IMR-90 (cell line): ENCODE measurements at regions not wholly inside any gene's neighbourhood (a gene's known extent, or its start where the extent isn't known, plus 50 kb on each side); places are given as distances from the start of the nearest gene placed in this dataset.

Experiments used
- ATAC-seq: fragments of 200-7000 bp; cut with Tn5 transposase; 2 replicates; pipeline ENCODE4 v1.9.1; 2020; ENCODE audit warnings: low read depth, mild to moderate bottlenecking, moderate library complexity
- BruUV-seq: library from RNA; stranded (reverse); fragments of 400-500 nt; replicated peaks from 2 replicates; lab custom pipeline; 2021; lab: Mats Ljungman, UMichigan
- CTCF ChIA-PET: fragments of 300-600 bp; formaldehyde crosslinking; extraction: SDS; loops from one replicate; lab custom pipeline; 2021; ENCODE audit warnings: antibody characterized with exemption; lab: Yijun Ruan, JAX
- POLR2A ChIA-PET: fragments of 300-600 bp; sonication (Branson Sonifier 250); formaldehyde crosslinking; loops from one replicate; lab custom pipeline; 2022; ENCODE audit warnings: antibody characterized with exemption; ENCODE audit not compliant: unreplicated experiment; lab: Charles Lee
- DNase-seq: peaks from one replicate; pipeline ENCODE4 v3.0.0; 2013
- H2AFZ ChIP-seq: replicated peaks from 2 replicates; pipeline ENCODE3; 2013; ENCODE audit warnings: low read length, mild to moderate bottlenecking; ENCODE audit not compliant: poor library complexity
- H2AK5ac ChIP-seq: 2 replicates; pipeline ENCODE4 v1.6.1; 2013; ENCODE audit warnings: low read depth, low read length, inconsistent platforms
- H2AK9ac ChIP-seq: replicated peaks from 2 replicates; pipeline ENCODE3; 2013; ENCODE audit warnings: mild to moderate bottlenecking, low read depth, low read length, moderate library complexity; ENCODE audit not compliant: poor library complexity
- H2BK120ac ChIP-seq: 2 replicates; pipeline ENCODE4 v1.6.1; 2013; ENCODE audit warnings: low read depth, low read length, inconsistent platforms
- H2BK15ac ChIP-seq: 3 replicates; pipeline ENCODE4 v1.6.1; 2013; ENCODE audit warnings: low read depth, low read length, inconsistent platforms
- H2BK20ac ChIP-seq: 2 replicates; pipeline ENCODE4 v1.6.1; 2013; ENCODE audit warnings: low read depth, mild to moderate bottlenecking, inconsistent platforms, low read length, moderate library complexity
- H2BK5ac ChIP-seq: 2 replicates; pipeline ENCODE4 v1.6.1; 2013; ENCODE audit warnings: mild to moderate bottlenecking, low read depth, low read length, inconsistent platforms; ENCODE audit not compliant: poor library complexity, severe bottlenecking
- H3K14ac ChIP-seq: replicated peaks from 2 replicates; pipeline ENCODE4 v1.6.1; 2013; ENCODE audit warnings: low read depth, low read length, inconsistent platforms
- H3K18ac ChIP-seq: 2 replicates; pipeline ENCODE4 v1.6.1; 2013; ENCODE audit warnings: low read depth, low read length, control low read depth
- H3K23ac ChIP-seq: 2 replicates; pipeline ENCODE4 v1.6.1; 2013; ENCODE audit warnings: low read depth, low read length, inconsistent platforms
- H3K27ac ChIP-seq: 2 replicates; pipeline ENCODE4 v1.5.1; 2013; ENCODE audit warnings: mild to moderate bottlenecking, control low read depth, low read length; ENCODE audit not compliant: insufficient read depth
- H3K27me3 ChIP-seq: 2 replicates; pipeline ENCODE4 v1.6.1; 2013; ENCODE audit warnings: low read length; ENCODE audit not compliant: control insufficient read depth, insufficient read depth
- H3K36me3 ChIP-seq: 2 replicates; pipeline ENCODE4 v1.6.1; 2013; ENCODE audit warnings: low read length, mixed read lengths; ENCODE audit not compliant: control insufficient read depth, insufficient read depth
- H3K4ac ChIP-seq: 2 replicates; pipeline ENCODE4 v1.6.1; 2013; ENCODE audit warnings: low read depth, low read length, inconsistent platforms
- H3K4me1 ChIP-seq: 2 replicates; pipeline ENCODE4 v1.6.1; 2013; ENCODE audit warnings: low read length, mixed read lengths; ENCODE audit not compliant: control insufficient read depth, insufficient read depth
- H3K4me2 ChIP-seq: 2 replicates; pipeline ENCODE4 v1.6.1; 2013; ENCODE audit warnings: low read depth, mild to moderate bottlenecking, control low read depth, low read length, moderate library complexity
- H3K4me3 ChIP-seq: 2 replicates; pipeline ENCODE4 v1.5.1; 2013; ENCODE audit warnings: low read depth, mild to moderate bottlenecking, control low read depth, low read length, moderate library complexity; ENCODE audit not compliant: insufficient read depth
- H3K56ac ChIP-seq: 2 replicates; pipeline ENCODE4 v1.6.1; 2013; ENCODE audit warnings: low read length, inconsistent platforms; ENCODE audit not compliant: insufficient read depth; ENCODE audit errors: extremely low read depth
- H3K79me1 ChIP-seq, 2 experiments: 2 replicates each; pipeline ENCODE4 v1.6.1; 2013; ENCODE audit warnings: low read length in 2 of 2, inconsistent platforms in 1 of 2, low read depth in 1 of 2
- H3K9ac ChIP-seq: 2 replicates; pipeline ENCODE4 v1.6.1; 2013; ENCODE audit warnings: low read depth, low read length, control low read depth
- H3K9me1 ChIP-seq: 2 replicates; pipeline ENCODE4 v1.6.1; 2013; ENCODE audit warnings: low read length, inconsistent platforms; ENCODE audit not compliant: insufficient read depth
- H3K9me3 ChIP-seq: 2 replicates; pipeline ENCODE4 v1.6.1; 2013; ENCODE audit warnings: low read length; ENCODE audit not compliant: control insufficient read depth, insufficient read depth
- H4K20me1 ChIP-seq: 2 replicates; pipeline ENCODE4 v1.6.1; 2013; ENCODE audit warnings: low read length, inconsistent platforms; ENCODE audit not compliant: insufficient read depth
- H4K5ac ChIP-seq: 2 replicates; pipeline ENCODE4 v1.6.1; 2013; ENCODE audit warnings: mild to moderate bottlenecking, low read depth, low read length, control low read depth
- H4K8ac ChIP-seq, 2 experiments: 2 replicates each; pipeline ENCODE4 v1.6.1; 2013; ENCODE audit warnings: low read depth in 2 of 2, low read length in 2 of 2, control low read depth in 1 of 2, inconsistent platforms in 1 of 2
- H4K91ac ChIP-seq: 2 replicates; pipeline ENCODE4 v1.6.1; 2013; ENCODE audit warnings: low read depth, low read length, inconsistent platforms; ENCODE audit not compliant: insufficient read depth
- CHD1 ChIP-seq: IDR thresholded peaks from 2 replicates; pipeline ENCODE4 v1.6.1; 2012; ENCODE audit warnings: low read depth, low read length, improper control_type of control experiment
- FOS ChIP-seq: fragments of 150-350 bp; IDR thresholded peaks from 2 replicates; pipeline ENCODE4 v1.6.1; 2016; ENCODE audit warnings: low read depth, low read length
- MAFK ChIP-seq: IDR thresholded peaks from 2 replicates; pipeline ENCODE4 v1.6.1; 2012; ENCODE audit warnings: low read depth, low read length, improper control_type of control experiment
- MAZ ChIP-seq: IDR thresholded peaks from 2 replicates; pipeline ENCODE4 v1.6.1; 2012; ENCODE audit warnings: low read depth, mild to moderate bottlenecking, low read length, improper control_type of control experiment, moderate library complexity, borderline replicate concordance
- MXI1 ChIP-seq: IDR thresholded peaks from 2 replicates; pipeline ENCODE4 v1.6.1; 2012; ENCODE audit warnings: low read depth, mild to moderate bottlenecking, low read length, moderate library complexity, borderline replicate concordance
- NFE2L2 ChIP-seq: fragments of 150-350 bp; IDR thresholded peaks from 2 replicates; pipeline ENCODE4 v1.6.1; 2016; ENCODE audit warnings: low read depth, mild to moderate bottlenecking, low read length
- RAD21 ChIP-seq: IDR thresholded peaks from 2 replicates; pipeline ENCODE4 v1.6.1; 2012; ENCODE audit warnings: low read length, improper control_type of control experiment
- RCOR1 ChIP-seq: IDR thresholded peaks from 2 replicates; pipeline ENCODE4 v1.6.1; 2012; ENCODE audit warnings: mild to moderate bottlenecking, low read length, improper control_type of control experiment; ENCODE audit not compliant: insufficient replicate concordance
- RFX5 ChIP-seq: IDR thresholded peaks from 2 replicates; pipeline ENCODE4 v1.8.0; 2012; ENCODE audit warnings: low read depth, mild to moderate bottlenecking, low read length, moderate library complexity
- WGBS, 2 experiments: methylation state at CpG; one replicate each; pipeline versions ENCODE4 v1.1.5 to v1.1.7; 2013; ENCODE audit warnings: missing lambda C conversion rate in 2 of 2; ENCODE audit not compliant: insufficient read length in 1 of 2; ENCODE audit errors: extremely low coverage in 2 of 2; 5-methylcytosine and 5-hydroxymethylcytosine counted together
- dilution Hi-C: fragments of 300-500 bp; cut with HindIII; formaldehyde crosslinking; loops from one replicate; pipeline ENCODE4 v1.14.3; 2018; ENCODE audit warnings: low sequenced_read_pairs; ENCODE audit not compliant: unreplicated experiment
- in situ Hi-C: fragments of 300-500 bp; cut with MboI; formaldehyde crosslinking; loops from 3 replicates; pipeline ENCODE4 v1.14.3; 2019; ENCODE audit warnings: low sequenced_read_pairs, inconsistent platforms, mixed read lengths
- intact Hi-C: fragments of 100-400 bp; cut with micrococcal nuclease; formaldehyde crosslinking; loops from 2 replicates; pipeline ENCODE4 v1.10.0; 2022
- TF ChIP-seq, protein P1 (sequence below): conservative IDR thresholded peaks from 2 replicates; pipeline ENCODE4 v1.5.1; 2012; ENCODE audit warnings: mild to moderate bottlenecking, low read depth, low read length, improper control_type of control experiment
- TF ChIP-seq, protein P2 (sequence below): fragments of 150-350 bp; IDR thresholded peaks from 2 replicates; pipeline ENCODE4 v1.6.1; 2016; ENCODE audit warnings: low read depth, mild to moderate bottlenecking, low read length, moderate library complexity, borderline replicate concordance
- TF ChIP-seq, protein P3 (sequence below): fragments of 150-350 bp; IDR thresholded peaks from 2 replicates; pipeline ENCODE4 v1.6.1; 2017; ENCODE audit warnings: mild to moderate bottlenecking, antibody characterized with exemption, low read length, low read depth

DNA sequence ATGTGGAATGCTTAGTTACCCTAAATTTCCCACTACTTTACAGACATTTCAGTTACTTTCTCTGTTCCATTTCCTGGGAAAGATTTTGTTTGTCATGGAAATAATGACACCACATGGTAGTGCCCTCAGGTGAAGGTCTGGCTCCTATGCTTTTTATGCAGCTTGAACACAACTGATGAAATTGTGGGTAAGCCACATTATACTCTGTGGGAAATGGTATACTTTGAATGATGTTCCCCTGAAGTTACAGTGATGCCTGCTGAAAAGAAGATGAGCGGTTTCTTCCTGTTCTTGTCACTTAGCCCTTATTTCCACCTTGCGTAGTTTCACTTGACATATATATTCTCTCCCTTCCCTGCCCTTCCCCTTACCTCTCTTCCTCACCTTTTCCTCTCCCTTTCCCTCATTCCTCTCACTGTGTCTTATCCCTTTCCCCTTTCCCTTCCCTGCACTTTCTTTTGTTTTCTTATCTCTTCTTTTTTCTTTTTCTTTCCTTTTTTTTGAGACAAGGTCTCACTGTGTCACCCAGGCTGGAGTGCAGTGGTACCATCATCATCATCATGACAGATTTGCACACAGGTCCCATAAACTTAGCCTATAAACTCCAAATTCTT, 280.8 kb upstream of the IL12B start:
- Histone ChIP-seq H3K9ac (no peak overlapping the region), H3K4me3 (no peak overlapping the region), H2BK20ac (no peak overlapping the region), H3K23ac (no peak overlapping the region), H2AK9ac (no peak overlapping the region), H2BK120ac (no peak overlapping the region), H4K8ac (no peak overlapping the region), H4K5ac (no peak overlapping the region), H3K56ac (no peak overlapping the region), H3K18ac (no peak overlapping the region), H2AFZ (no peak overlapping the region), H3K27ac (no peak overlapping the region), H3K27me3 (peaks cover 4% of the 10 kb centered on the region), H3K9me1 (no peaks in the 10 kb centered on the region), H3K4me1 (no peaks in the 10 kb centered on the region), H2BK15ac (no peak overlapping the region), H3K79me1 (no peaks in the 10 kb centered on the region), H4K20me1 (no peaks in the 10 kb centered on the region), H3K14ac (no peak overlapping the region), H3K36me3 (no peaks in the 10 kb centered on the region), H3K4ac (no peak overlapping the region), H2BK5ac (no peak overlapping the region), H2AK5ac (no peak overlapping the region), H3K4me2 (no peak overlapping the region), H3K9me3 (no peaks in the 10 kb centered on the region), H4K91ac (no peak overlapping the region)
- BruUV-seq, result no TSS peak
- TF ChIP-seq, protein P1, sequence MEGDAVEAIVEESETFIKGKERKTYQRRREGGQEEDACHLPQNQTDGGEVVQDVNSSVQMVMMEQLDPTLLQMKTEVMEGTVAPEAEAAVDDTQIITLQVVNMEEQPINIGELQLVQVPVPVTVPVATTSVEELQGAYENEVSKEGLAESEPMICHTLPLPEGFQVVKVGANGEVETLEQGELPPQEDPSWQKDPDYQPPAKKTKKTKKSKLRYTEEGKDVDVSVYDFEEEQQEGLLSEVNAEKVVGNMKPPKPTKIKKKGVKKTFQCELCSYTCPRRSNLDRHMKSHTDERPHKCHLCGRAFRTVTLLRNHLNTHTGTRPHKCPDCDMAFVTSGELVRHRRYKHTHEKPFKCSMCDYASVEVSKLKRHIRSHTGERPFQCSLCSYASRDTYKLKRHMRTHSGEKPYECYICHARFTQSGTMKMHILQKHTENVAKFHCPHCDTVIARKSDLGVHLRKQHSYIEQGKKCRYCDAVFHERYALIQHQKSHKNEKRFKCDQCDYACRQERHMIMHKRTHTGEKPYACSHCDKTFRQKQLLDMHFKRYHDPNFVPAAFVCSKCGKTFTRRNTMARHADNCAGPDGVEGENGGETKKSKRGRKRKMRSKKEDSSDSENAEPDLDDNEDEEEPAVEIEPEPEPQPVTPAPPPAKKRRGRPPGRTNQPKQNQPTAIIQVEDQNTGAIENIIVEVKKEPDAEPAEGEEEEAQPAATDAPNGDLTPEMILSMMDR, result no peak
- no peak for TF ChIP-seq CHD1
- no peak for TF ChIP-seq RAD21
- no peak for TF ChIP-seq MXI1
- TF ChIP-seq, protein P2, sequence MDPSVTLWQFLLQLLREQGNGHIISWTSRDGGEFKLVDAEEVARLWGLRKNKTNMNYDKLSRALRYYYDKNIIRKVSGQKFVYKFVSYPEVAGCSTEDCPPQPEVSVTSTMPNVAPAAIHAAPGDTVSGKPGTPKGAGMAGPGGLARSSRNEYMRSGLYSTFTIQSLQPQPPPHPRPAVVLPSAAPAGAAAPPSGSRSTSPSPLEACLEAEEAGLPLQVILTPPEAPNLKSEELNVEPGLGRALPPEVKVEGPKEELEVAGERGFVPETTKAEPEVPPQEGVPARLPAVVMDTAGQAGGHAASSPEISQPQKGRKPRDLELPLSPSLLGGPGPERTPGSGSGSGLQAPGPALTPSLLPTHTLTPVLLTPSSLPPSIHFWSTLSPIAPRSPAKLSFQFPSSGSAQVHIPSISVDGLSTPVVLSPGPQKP, result no peak
- TF ChIP-seq RFX5, result no peak
- TF ChIP-seq MAZ, result no peak
- TF ChIP-seq NFE2L2, result no peak
- TF ChIP-seq, protein P3, sequence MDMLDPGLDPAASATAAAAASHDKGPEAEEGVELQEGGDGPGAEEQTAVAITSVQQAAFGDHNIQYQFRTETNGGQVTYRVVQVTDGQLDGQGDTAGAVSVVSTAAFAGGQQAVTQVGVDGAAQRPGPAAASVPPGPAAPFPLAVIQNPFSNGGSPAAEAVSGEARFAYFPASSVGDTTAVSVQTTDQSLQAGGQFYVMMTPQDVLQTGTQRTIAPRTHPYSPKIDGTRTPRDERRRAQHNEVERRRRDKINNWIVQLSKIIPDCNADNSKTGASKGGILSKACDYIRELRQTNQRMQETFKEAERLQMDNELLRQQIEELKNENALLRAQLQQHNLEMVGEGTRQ, result no peak
- no peak for TF ChIP-seq FOS
- no peak for TF ChIP-seq RCOR1
- TF ChIP-seq MAFK, result no peak
- intact Hi-C loops (no loop called here), dilution Hi-C loops (no loop called here), in situ Hi-C loops (no loop called here)
- 63% methylated on average over 2 of the region's 2 CpGs; no CpG with 5 or more reads in 1 of the 2 experiments for WGBS, 2 experiments
- POLR2A ChIA-PET, result no interaction called here
- DNase-seq (no peak), ATAC-seq (no peak)
- CTCF ChIA-PET, result no interaction called here
